HEK293 (cell line): ENCODE measurements at regions not wholly inside any gene's neighbourhood (a gene's known extent, or its start where the extent isn't known, plus 50 kb on each side); places are given as distances from the start of the nearest gene placed in this dataset.

Experiments
- CTCF ChIP-seq: fragments of 450-650 bp; formaldehyde crosslinking; IDR thresholded peaks from 2 replicates; pipeline ENCODE4 v1.5.1; 2016; ENCODE audit warnings: missing biosample characterization, missing genetic modification characterization
- KLF8 ChIP-seq: fragments of 450-650 bp; formaldehyde crosslinking; IDR thresholded peaks from 2 replicates; pipeline ENCODE4 v1.5.1; 2016; ENCODE audit warnings: missing biosample characterization, missing genetic modification characterization
- PATZ1 ChIP-seq: fragments of 450-650 bp; formaldehyde crosslinking; IDR thresholded peaks from 2 replicates; pipeline ENCODE4 v1.5.1; 2016; ENCODE audit warnings: missing biosample characterization, missing genetic modification characterization
- ZNF121 ChIP-seq: fragments of 450-650 bp; formaldehyde crosslinking; IDR thresholded peaks from 2 replicates; pipeline ENCODE4 v1.5.1; 2016; ENCODE audit warnings: missing biosample characterization, missing genetic modification characterization

- TF ChIP-seq CTCF = no peak
- TF ChIP-seq PATZ1 (tag by site-specific recombination) = no peak
- TF ChIP-seq ZNF121 (tag by site-specific recombination) = no peak
- no peak for TF ChIP-seq KLF8
Observed at GRCh38 chr9:38229504-38230155, 160.6 kb upstream of the SHB start.
